Endothelial cell (in vitro differentiated cells): ENCODE measurements at regions not wholly inside any gene's neighbourhood (a gene's known extent, or its start where the extent isn't known, plus 50 kb on each side); places are given as distances from the start of the nearest gene placed in this dataset.

Source experiments
- DNase-seq: peaks from one replicate; pipeline ENCODE4 v3.0.0; 2021; ENCODE audit warnings: low spot score
- H3K27ac Mint-ChIP-seq: one replicate; pipeline ENCODE4 v1.8.0; 2021; ENCODE audit warnings: mixed read lengths, inconsistent platforms; ENCODE audit not compliant: unreplicated experiment
- H3K27me3 Mint-ChIP-seq: one replicate; pipeline ENCODE4 v1.8.0; 2021; ENCODE audit warnings: mild to moderate bottlenecking, moderate library complexity, mixed read lengths, inconsistent platforms; ENCODE audit not compliant: unreplicated experiment
- H3K36me3 Mint-ChIP-seq: one replicate; pipeline ENCODE4 v1.8.0; 2021; ENCODE audit warnings: mild to moderate bottlenecking, low read depth, mixed read lengths, inconsistent platforms; ENCODE audit not compliant: unreplicated experiment
- H3K4me1 Mint-ChIP-seq: one replicate; pipeline ENCODE4 v1.8.0; 2021; ENCODE audit warnings: mild to moderate bottlenecking, mixed read lengths, inconsistent platforms; ENCODE audit not compliant: unreplicated experiment
- H3K4me3 Mint-ChIP-seq: one replicate; pipeline ENCODE4 v1.8.0; 2021; ENCODE audit warnings: mild to moderate bottlenecking, mixed read lengths, inconsistent platforms; ENCODE audit not compliant: unreplicated experiment
- H3K9me3 Mint-ChIP-seq: one replicate; pipeline ENCODE4 v1.8.0; 2021; ENCODE audit warnings: mixed read lengths, inconsistent platforms; ENCODE audit not compliant: unreplicated experiment
- CTCF ChIP-seq: fragments of 200-600 bp; sonication (generic); IDR thresholded peaks from one replicate; pipeline ENCODE4 v1.5.0; 2021; ENCODE audit warnings: antibody characterized with exemption; ENCODE audit not compliant: unreplicated experiment

GRCh38 chr10:55881588-55881987, 479.5 kb downstream of the ZWINT start:
- Mint-ChIP-seq H3K4me1 (no peaks in the 10 kb centered on the region), H3K36me3 (no peaks in the 10 kb centered on the region), H3K27ac (no peak overlapping the region), H3K9me3 (no peaks in the 10 kb centered on the region), H3K4me3 (no peak overlapping the region), H3K27me3 (no peaks in the 10 kb centered on the region)
- no peak for DNase-seq
- no peak for TF ChIP-seq CTCF

DNA sequence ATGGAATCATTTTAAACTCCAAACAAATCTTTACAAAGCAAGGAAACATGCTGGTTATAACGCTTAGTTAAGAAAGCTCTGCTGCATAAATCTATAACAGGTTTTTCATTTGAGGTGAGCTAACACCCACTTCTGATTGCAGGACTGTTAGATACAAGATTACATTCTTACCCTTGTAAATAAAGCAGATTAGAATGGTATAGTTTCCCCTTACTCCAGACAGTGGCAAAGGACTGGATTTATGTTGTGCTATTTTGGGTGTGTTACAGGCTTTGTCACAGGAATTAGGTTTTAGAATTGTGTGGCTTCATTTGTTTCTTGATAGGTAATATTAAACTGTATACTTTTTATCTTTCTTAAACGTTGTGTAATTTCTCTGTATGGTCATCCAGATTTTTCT, 487.6 kb downstream of the ZWINT start:
- H3K27me3 Mint-ChIP-seq, result no peaks in the 10 kb centered on the region
- TF ChIP-seq CTCF, result no peak
- H3K4me1 Mint-ChIP-seq, result no peaks in the 10 kb centered on the region
- H3K36me3 Mint-ChIP-seq, result no peaks in the 10 kb centered on the region
- H3K27ac Mint-ChIP-seq, result no peak overlapping the region
- H3K4me3 Mint-ChIP-seq, result no peak overlapping the region
- no peak for DNase-seq
- H3K9me3 Mint-ChIP-seq, result no peaks in the 10 kb centered on the region

DNA sequence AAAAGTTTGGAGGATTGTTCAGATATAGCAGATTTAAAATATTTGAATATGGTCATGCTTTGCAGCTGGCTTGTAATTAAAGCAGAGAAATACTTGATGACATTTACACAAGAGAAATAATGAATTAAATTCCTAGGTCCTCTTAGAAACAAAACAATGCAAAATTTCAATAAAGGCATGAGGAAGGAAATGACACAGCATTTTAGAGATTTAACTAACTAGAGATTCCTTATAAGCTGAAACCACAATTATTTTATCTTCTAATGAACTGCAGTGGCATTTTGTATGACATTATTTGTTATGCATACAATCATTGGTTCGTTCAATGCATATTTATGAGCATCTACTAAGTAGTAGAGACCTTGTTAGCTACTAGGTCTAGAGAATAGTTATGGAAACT, 490.9 kb downstream of the ZWINT start:
- no peak overlapping the region for H3K27ac Mint-ChIP-seq
- no peaks in the 10 kb centered on the region for H3K36me3 Mint-ChIP-seq
- no peaks in the 10 kb centered on the region for H3K4me1 Mint-ChIP-seq
- H3K27me3 Mint-ChIP-seq, result no peaks in the 10 kb centered on the region
- no peak for DNase-seq
- TF ChIP-seq CTCF, result no peak
- no peaks in the 10 kb centered on the region for H3K9me3 Mint-ChIP-seq
- H3K4me3 Mint-ChIP-seq, result no peak overlapping the region

GRCh38 chr10:55867848-55868247, 493.2 kb downstream of the ZWINT start:
- Mint-ChIP-seq H3K27ac (no peak overlapping the region), H3K4me1 (no peaks in the 10 kb centered on the region), H3K4me3 (no peak overlapping the region), H3K9me3 (no peaks in the 10 kb centered on the region), H3K36me3 (peaks cover 1% of the 10 kb centered on the region), H3K27me3 (no peaks in the 10 kb centered on the region)
- TF ChIP-seq CTCF, result no peak
- DNase-seq, result no peak

DNA sequence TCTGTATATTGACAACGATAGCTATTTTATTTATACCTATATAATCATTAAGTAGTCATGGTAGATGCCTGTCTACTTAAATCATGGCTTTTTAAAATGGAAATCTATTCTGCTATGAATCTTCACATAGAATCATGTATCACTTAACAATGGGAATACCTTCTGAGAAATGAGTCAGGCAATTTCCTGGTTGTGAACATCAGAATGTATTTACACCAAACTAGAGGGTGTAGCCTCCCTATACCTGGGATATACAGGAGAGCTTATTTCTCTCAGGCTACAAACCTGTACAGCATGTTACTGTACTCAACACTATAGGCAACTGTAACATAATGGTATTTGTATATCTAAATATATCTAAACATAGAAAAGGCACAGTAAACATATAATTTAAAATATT, 502.3 kb downstream of the ZWINT start:
- H3K4me1 Mint-ChIP-seq, result no peaks in the 10 kb centered on the region
- H3K9me3 Mint-ChIP-seq, result no peaks in the 10 kb centered on the region

More for the DNA sequence above, 502.3 kb downstream of the ZWINT start:
- TF ChIP-seq CTCF, result no peak
- no peak for DNase-seq
- H3K4me3 Mint-ChIP-seq, result no peak overlapping the region
- no peak overlapping the region for H3K27ac Mint-ChIP-seq
- no peaks in the 10 kb centered on the region for H3K27me3 Mint-ChIP-seq
- peaks cover 13% of the 10 kb centered on the region for H3K36me3 Mint-ChIP-seq
